HG02981 (cell line): ENCODE measurements at regions not wholly inside any gene's neighbourhood (a gene's known extent, or its start where the extent isn't known, plus 50 kb on each side); places are given as distances from the start of the nearest gene placed in this dataset.
"Not testable (repeated sequence)": the region's sequence is repeated elsewhere in the genome, so short reads cannot be mapped to it uniquely, and the experiment has no call there.

ENCODE experiments used
- ATAC-seq: cut with Tn5 transposase; IDR thresholded peaks from one replicate; pipeline ENCODE4 v1.9.1; 2021; ENCODE audit warnings: mild to moderate bottlenecking, moderate library complexity; ENCODE audit not compliant: unreplicated experiment

- ATAC-seq = peak; percentile 65
Observed at GRCh38 chr14:30355431-30355913, 203.5 kb upstream of the G2E3 start.

DNA sequence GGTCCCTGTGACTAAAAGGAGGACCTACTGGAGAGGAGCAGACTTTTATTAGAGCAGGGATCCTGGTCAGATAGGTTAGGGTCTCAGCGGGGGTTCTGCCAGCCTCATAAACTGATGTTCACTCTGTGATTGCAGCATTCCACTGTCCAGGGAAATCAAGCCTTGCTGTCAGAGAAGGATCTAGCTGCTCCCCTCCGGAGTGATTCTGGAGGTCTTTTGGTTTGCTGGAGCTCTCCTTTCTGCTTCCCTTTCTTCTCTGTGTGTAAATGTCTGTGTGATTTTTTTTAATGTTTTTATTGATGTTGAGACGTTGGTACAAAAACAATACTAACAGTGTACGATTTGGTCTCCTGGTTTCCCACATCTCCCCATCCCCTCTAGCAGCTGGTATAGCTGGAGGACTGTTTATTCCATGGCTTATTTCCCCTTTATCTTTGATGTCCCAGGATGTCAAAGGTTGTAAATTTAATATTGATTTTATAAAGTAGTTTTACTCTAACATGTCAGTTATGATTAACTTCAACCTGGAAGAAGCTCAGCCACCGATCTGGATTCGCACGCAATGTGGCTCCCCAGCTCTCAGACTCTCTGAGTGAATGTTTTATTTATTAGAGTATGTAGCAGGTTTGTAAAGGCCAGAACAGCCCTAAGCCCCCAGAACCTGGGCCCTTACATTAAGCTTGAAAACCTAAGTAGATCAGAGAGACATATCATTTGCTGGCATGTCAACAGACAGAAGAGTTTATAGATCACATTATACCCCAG, 202.3 kb upstream of the G2E3 start:
- no peak for ATAC-seq

- no peak for ATAC-seq
Observed at GRCh38 chr14:30357791-30358190, 201.2 kb upstream of the G2E3 start.

- no peak for ATAC-seq
Observed at GRCh38 chr14:30362369-30363218, 196.4 kb upstream of the G2E3 start.

DNA sequence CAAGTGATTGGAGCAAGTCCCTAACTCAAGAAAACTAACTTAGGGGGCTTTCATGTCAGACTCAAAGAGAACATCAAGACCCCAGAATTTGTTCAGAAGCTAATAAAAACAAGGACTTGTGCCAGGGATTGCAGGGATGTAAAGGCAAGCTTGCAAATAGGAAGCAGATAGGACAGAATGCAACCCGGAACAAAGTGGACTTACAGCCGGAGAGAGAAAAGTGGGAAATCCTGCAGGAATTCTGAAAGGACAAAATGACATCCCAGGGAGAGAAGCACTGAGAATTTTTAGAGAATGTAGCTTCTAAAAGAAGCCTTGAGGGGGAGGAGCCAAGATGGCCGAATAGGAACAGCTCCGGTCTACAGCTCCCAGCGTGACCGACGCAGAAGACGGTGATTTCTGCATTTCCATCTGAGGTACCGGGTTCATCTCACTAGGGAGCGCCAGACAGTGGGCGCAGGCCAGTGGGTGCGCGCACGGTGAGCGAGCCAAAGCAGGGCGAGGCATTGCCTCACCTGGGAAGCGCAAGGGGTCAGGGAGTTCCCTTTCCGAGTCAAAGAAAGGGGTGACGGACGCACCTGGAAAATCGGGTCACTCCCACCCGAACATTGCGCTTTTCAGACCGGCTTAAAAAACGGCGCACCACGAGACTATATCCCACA, 195.6 kb upstream of the G2E3 start:
- ATAC-seq = not testable (repeated sequence)

DNA sequence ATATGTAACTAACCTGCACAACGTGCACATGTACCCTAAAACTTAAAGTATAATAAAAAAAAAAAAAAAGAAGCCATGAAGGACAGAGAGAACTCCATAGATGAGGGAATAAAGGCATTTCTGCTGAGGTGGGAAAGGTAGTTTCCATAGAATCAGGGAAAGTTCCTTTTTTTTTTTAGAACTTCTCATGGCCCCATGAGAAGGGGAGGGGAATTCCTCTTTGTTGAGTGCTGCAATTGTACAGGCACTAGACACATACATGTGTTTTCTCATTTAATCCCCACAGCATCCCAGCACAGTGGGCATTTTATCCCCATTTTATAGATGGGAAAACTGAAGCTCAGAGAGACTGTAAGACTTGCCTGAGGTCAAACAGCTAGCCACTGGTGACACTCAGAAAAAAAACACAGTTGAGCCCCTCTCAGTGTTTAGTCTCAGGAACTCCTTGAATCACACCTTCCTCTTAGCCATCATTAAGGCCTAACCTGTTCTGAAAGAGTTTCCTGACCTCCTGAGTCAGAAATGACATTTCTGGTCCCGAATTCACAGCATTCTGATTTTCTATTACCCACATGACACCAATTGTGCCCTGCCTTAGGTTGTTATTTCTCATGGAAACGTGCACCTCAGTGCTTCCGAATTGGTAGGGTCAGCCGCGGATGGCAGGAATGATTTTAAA, 189.3 kb upstream of the G2E3 start:
- no peak for ATAC-seq

GRCh38 chr14:30373053-30373452, 185.9 kb upstream of the G2E3 start:
- ATAC-seq = no peak

DNA sequence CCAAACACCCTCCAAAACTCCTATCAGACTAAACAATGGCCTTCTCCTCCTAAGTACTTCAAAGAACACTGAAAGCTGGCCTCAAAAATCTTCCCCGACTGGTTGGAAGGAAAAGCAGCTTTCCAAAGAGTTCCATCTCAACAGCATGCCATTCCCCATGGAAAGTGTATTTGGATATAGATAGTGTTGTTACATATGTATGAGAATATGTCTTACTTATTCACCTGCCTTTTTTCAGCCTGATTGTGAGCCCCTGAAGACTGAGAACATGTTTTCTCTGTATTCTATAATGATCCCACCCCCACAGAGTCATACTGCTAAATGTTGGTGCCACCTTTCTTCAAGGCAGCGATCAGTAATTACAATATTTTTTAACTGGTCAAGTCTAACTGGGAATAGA, 185.4 kb upstream of the G2E3 start:
- no peak for ATAC-seq

DNA sequence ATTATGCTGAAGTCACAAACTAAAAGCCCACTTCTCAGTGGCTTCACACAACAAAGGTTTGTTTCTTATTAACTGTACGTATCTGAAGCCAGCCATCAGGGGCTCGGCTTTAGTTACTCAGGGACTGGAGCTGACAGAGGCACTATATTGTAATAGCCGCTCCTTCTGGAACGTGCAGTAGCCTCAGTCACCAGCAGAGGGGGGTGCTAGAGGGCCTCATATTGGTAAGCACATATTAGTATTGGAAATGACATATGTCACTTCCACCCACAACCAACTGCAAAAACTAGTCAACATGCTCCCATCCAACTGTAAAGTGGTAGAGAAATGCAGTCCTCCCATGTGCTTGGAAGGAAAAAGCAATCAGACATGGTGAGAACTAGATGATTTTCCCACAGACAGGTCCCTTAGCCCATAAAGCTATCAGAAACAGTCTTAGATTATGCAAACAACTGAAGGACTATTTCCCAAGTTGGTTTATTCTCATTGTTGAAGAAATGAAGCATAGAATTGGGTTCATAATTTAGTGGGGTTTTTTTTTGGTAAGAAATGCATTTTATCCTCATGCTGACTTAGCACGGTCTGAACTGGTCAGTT, 183.6 kb upstream of the G2E3 start:
- ATAC-seq = peak; percentile 97

GRCh38 chr14:30381861-30382480, 177.0 kb upstream of the G2E3 start:
- ATAC-seq = no peak

DNA sequence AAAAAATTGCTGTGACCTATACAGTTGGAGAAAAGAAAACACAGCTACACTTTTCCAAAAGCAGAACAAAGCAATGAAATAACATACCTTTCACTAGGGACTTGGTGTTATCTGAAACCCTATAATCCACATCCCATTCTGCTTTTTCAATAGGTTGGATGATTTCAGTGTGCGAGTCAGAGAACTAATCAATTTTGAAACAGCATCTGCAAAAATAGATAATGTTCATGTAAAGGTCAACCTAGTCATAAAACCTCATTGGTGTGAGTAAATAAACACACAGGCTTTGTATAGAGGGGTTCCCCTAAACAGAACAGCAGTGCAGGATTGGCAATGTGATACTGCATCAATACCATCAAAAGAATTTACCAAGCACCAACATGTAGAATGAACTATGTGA, 173.0 kb upstream of the G2E3 start:
- ATAC-seq = no peak

DNA sequence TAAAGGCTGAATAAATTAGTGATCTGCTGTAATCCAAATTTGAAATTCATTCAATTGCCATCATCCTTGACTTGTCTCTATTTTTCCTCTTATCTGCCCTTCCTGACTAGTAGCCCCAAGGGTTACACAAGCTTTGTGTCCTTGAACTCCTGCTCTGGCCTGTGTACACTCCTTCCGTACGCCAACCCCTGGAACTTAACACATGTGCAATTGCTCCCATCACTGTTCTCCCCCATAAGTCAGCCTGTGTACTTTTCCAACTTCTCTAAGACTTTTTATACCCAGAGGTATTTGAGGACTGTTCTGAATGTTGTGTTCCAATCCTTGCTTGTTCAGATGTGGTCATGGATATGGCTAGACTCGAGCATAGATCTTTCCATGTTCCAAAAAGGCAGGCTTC, 171.1 kb upstream of the G2E3 start:
- no peak for ATAC-seq

- ATAC-seq = no peak
Observed at GRCh38 chr14:30389134-30389876, 169.7 kb upstream of the G2E3 start.

- no peak for ATAC-seq
Observed at GRCh38 chr14:30389877-30390385, 169.0 kb upstream of the G2E3 start.

- ATAC-seq = no peak
Observed at GRCh38 chr14:30395065-30395464, 163.9 kb upstream of the G2E3 start.

DNA sequence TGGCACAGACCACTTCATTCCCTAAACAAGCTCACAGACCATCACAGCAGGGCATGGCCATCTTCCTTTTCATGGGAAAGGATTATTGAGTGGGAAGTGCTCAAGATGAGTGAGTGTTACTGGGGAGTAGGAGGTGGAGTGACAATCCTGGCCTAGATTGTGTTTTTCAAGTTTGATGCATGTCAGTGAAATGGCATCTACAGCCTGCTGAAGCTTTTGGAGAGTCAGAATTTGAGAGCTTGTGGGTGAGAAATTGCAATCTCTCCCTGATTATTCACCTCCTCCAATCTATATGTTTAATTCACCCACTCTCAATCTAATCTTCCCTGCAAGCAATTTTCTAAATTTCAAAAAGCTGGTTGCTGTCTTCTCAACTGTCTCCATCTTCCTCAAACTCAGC, 156.1 kb upstream of the G2E3 start:
- ATAC-seq = no peak

GRCh38 chr14:30403791-30404190, 155.2 kb upstream of the G2E3 start:
- ATAC-seq = no peak

DNA sequence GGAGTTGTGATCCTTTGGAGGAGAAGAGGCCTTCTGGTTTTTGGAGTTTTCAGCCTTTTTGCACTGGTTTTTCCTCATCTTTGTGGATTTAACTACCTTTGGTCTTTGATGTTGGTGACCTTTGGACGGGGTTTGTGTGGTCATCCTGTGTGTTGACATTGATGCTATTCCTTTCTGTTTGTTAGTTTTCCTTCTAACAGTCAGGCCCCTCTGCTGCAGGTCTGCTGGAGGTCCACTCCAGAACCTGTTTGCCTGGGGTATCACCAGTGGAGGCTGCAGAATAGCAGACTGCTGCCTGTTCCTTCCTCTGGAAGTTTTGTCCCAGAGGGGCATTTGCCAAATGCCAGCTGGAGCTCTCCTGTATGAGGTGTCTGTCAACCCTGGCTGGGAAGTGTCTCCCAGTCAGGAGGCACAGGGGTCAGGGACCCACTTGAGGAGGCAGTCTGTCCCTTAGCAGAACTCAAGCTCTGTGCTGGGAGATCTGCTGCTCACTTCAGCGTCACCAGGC, 149.4 kb upstream of the G2E3 start:
- not testable (repeated sequence) for ATAC-seq

- ATAC-seq = no peak
Observed at GRCh38 chr14:30410986-30411385, 148.0 kb upstream of the G2E3 start.
